Stomach (tissue), 4 donors: ENCODE measurements at regions not wholly inside any gene's neighbourhood (a gene's known extent, or its start where the extent isn't known, plus 50 kb on each side); places are given as distances from the start of the nearest gene placed in this dataset.

Experiments
- POLR2A ChIP-seq, 4 donors: fragments of 450-650 bp; IDR thresholded peaks; one replicate each; pipeline ENCODE4 v1.6.1; 2016; ENCODE audit warnings: antibody characterized with exemption in 4 of 4, control low read depth in 2 of 4, mild to moderate bottlenecking in 1 of 4, moderate library complexity in 1 of 4
- POLR2AphosphoS5 ChIP-seq, 3 donors: sonication (generic); formaldehyde crosslinking; IDR thresholded peaks; one replicate each; pipeline ENCODE4 v1.6.1; 2016; ENCODE audit warnings: antibody characterized with exemption in 3 of 3
- TF ChIP-seq, protein P1 (sequence below), 7 experiments: fragments of 450-650 bp in 4 of 7; fragments of 200-600 bp in 3 of 7; sonication (generic) in 3 of 7; IDR thresholded peaks; one replicate each; pipeline ENCODE4 v1.5.1; 2016 to 2019; ENCODE audit warnings: antibody characterized with exemption in 7 of 7, control low read depth in 2 of 7, mild to moderate bottlenecking in 1 of 7

DNA sequence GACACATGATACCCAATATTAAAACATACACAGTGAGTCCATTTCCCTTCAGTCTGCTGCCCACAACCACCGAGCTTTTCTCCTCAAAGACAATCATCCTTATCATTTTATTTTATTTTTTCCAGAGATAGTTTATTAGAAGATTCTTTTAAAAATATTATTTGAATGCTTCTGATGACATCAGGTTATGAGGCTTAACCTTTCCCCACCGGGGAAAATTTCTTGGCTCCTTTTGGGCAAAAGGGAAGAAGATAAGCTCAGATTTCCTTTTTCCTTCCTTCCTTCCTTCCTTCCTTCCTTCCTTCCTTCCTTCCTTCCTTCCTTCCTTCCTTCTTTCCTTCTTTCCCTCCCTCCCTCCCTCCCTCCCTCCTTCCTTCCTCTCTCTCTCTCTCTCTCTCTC is 149.5 kb upstream of the CITED2 start:
- TF ChIP-seq POLR2AphosphoS5 (IDR thresholded peaks at IDR 0.05) (no peak), POLR2A (IDR thresholded peaks at IDR 0.05) (no peak)
- TF ChIP-seq, protein P1, sequence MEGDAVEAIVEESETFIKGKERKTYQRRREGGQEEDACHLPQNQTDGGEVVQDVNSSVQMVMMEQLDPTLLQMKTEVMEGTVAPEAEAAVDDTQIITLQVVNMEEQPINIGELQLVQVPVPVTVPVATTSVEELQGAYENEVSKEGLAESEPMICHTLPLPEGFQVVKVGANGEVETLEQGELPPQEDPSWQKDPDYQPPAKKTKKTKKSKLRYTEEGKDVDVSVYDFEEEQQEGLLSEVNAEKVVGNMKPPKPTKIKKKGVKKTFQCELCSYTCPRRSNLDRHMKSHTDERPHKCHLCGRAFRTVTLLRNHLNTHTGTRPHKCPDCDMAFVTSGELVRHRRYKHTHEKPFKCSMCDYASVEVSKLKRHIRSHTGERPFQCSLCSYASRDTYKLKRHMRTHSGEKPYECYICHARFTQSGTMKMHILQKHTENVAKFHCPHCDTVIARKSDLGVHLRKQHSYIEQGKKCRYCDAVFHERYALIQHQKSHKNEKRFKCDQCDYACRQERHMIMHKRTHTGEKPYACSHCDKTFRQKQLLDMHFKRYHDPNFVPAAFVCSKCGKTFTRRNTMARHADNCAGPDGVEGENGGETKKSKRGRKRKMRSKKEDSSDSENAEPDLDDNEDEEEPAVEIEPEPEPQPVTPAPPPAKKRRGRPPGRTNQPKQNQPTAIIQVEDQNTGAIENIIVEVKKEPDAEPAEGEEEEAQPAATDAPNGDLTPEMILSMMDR (IDR thresholded peaks at IDR 0.05): no peak
